A549 (cell line): ENCODE measurements at regions not wholly inside any gene's neighbourhood (a gene's known extent, or its start where the extent isn't known, plus 50 kb on each side); places are given as distances from the start of the nearest gene placed in this dataset.

Experiments
- CEBPB ChIP-seq, 2 experiments: fragments of >200 bp in 1 of 2; sonication (Bioruptor Twin) in 1 of 2; formaldehyde crosslinking in 1 of 2; IDR thresholded peaks; 2 replicates each; pipeline ENCODE4 v1.6.1; 2012 to 2016
- CHD4 ChIP-seq: fragments of 200-600 bp; sonication (generic); IDR thresholded peaks from 2 replicates; pipeline ENCODE4 v1.6.1; 2016; ENCODE audit warnings: antibody characterized with exemption, mild to moderate bottlenecking, borderline replicate concordance
- EP300 ChIP-seq, 2 experiments: fragments of >200 bp; sonication (Bioruptor Twin); formaldehyde crosslinking; IDR thresholded peaks; 2 replicates in 1 of 2; 3 replicates in 1 of 2; pipeline ENCODE4 v1.6.1; 2016 to 2017
- ESRRA ChIP-seq: fragments of 150-350 bp; IDR thresholded peaks from 2 replicates; pipeline ENCODE4 v1.6.1; 2014; ENCODE audit warnings: mild to moderate bottlenecking, low read length, borderline replicate concordance
- MYC ChIP-seq: IDR thresholded peaks from 2 replicates; pipeline ENCODE4 v1.6.1; 2012; ENCODE audit warnings: mild to moderate bottlenecking, inconsistent platforms, low read length, improper control_type of control experiment, borderline replicate concordance
- POLR2A ChIP-seq: IDR thresholded peaks from 2 replicates; pipeline ENCODE4 v1.6.1; 2012; ENCODE audit warnings: mild to moderate bottlenecking, low read length
- RFX5 ChIP-seq: fragments of 450-650 bp; IDR thresholded peaks from 2 replicates; pipeline ENCODE4 v1.7.1; 2014; ENCODE audit warnings: antibody characterized with exemption, mild to moderate bottlenecking, moderate library complexity
- TF ChIP-seq, protein P1 (sequence below): fragments of >200 bp; sonication (Bioruptor Twin); formaldehyde crosslinking; IDR thresholded peaks from 2 replicates; pipeline ENCODE4 v1.6.1; 2016
- TF ChIP-seq, protein P2 (sequence below): fragments of >200 bp; sonication (Bioruptor Twin); formaldehyde crosslinking; IDR thresholded peaks from 3 replicates; pipeline ENCODE4 v1.5.1; 2016
- TF ChIP-seq, protein P3 (sequence below): fragments of 200-600 bp; sonication (generic); IDR thresholded peaks from 2 replicates; pipeline ENCODE4 v1.6.1; 2016; ENCODE audit warnings: antibody characterized with exemption, mild to moderate bottlenecking, moderate library complexity

- no peak for TF ChIP-seq EP300 (IDR thresholded peaks at IDR 0.05)
- TF ChIP-seq, protein P1, sequence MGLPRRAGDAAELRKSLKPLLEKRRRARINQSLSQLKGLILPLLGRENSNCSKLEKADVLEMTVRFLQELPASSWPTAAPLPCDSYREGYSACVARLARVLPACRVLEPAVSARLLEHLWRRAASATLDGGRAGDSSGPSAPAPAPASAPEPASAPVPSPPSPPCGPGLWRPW: no peak
- TF ChIP-seq, protein P2, sequence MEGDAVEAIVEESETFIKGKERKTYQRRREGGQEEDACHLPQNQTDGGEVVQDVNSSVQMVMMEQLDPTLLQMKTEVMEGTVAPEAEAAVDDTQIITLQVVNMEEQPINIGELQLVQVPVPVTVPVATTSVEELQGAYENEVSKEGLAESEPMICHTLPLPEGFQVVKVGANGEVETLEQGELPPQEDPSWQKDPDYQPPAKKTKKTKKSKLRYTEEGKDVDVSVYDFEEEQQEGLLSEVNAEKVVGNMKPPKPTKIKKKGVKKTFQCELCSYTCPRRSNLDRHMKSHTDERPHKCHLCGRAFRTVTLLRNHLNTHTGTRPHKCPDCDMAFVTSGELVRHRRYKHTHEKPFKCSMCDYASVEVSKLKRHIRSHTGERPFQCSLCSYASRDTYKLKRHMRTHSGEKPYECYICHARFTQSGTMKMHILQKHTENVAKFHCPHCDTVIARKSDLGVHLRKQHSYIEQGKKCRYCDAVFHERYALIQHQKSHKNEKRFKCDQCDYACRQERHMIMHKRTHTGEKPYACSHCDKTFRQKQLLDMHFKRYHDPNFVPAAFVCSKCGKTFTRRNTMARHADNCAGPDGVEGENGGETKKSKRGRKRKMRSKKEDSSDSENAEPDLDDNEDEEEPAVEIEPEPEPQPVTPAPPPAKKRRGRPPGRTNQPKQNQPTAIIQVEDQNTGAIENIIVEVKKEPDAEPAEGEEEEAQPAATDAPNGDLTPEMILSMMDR: no peak
- no peak for TF ChIP-seq ESRRA
- TF ChIP-seq, protein P3, sequence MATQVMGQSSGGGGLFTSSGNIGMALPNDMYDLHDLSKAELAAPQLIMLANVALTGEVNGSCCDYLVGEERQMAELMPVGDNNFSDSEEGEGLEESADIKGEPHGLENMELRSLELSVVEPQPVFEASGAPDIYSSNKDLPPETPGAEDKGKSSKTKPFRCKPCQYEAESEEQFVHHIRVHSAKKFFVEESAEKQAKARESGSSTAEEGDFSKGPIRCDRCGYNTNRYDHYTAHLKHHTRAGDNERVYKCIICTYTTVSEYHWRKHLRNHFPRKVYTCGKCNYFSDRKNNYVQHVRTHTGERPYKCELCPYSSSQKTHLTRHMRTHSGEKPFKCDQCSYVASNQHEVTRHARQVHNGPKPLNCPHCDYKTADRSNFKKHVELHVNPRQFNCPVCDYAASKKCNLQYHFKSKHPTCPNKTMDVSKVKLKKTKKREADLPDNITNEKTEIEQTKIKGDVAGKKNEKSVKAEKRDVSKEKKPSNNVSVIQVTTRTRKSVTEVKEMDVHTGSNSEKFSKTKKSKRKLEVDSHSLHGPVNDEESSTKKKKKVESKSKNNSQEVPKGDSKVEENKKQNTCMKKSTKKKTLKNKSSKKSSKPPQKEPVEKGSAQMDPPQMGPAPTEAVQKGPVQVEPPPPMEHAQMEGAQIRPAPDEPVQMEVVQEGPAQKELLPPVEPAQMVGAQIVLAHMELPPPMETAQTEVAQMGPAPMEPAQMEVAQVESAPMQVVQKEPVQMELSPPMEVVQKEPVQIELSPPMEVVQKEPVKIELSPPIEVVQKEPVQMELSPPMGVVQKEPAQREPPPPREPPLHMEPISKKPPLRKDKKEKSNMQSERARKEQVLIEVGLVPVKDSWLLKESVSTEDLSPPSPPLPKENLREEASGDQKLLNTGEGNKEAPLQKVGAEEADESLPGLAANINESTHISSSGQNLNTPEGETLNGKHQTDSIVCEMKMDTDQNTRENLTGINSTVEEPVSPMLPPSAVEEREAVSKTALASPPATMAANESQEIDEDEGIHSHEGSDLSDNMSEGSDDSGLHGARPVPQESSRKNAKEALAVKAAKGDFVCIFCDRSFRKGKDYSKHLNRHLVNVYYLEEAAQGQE: no peak
- no peak for TF ChIP-seq CHD4
- no peak for TF ChIP-seq RFX5
- TF ChIP-seq MYC: no peak
- TF ChIP-seq CEBPB (IDR thresholded peaks at IDR 0.05): no peak
- no peak for TF ChIP-seq POLR2A
Measured at GRCh38 chr18:78637442-78638402, 341.9 kb upstream of the SALL3 start.
